DND-41 (cell line): ENCODE measurements at regions not wholly inside any gene's neighbourhood (a gene's known extent, or its start where the extent isn't known, plus 50 kb on each side); places are given as distances from the start of the nearest gene placed in this dataset.

Experiments
- CTCF ChIP-seq: IDR thresholded peaks from 2 replicates; pipeline ENCODE4 v1.5.1; 2012; ENCODE audit warnings: borderline replicate concordance, low read length, moderate library complexity, mild to moderate bottlenecking; ENCODE audit not compliant: poor library complexity, severe bottlenecking; ENCODE audit errors: extremely low read depth
- EZH2 ChIP-seq: IDR thresholded peaks from 3 replicates; pipeline ENCODE4 v1.6.1; 2012; ENCODE audit warnings: borderline replicate concordance, low read depth, mild to moderate bottlenecking, moderate library complexity, low read length, inconsistent platforms; ENCODE audit not compliant: severe bottlenecking

- no peak for TF ChIP-seq CTCF
- no peak for TF ChIP-seq EZH2
Measured at GRCh38 chrX:111009256-111009655, 86.7 kb upstream of the PAK3 start.
